HG03159 (cell line): ENCODE measurements at regions not wholly inside any gene's neighbourhood (a gene's known extent, or its start where the extent isn't known, plus 50 kb on each side); places are given as distances from the start of the nearest gene placed in this dataset.
"Not testable (repeated sequence)": the region's sequence is repeated elsewhere in the genome, so short reads cannot be mapped to it uniquely, and the experiment has no call there.

Source experiments
- ATAC-seq: cut with Tn5 transposase; IDR thresholded peaks from one replicate; pipeline ENCODE4 v1.9.1; 2021; ENCODE audit warnings: mild to moderate bottlenecking, moderate library complexity; ENCODE audit not compliant: unreplicated experiment

DNA sequence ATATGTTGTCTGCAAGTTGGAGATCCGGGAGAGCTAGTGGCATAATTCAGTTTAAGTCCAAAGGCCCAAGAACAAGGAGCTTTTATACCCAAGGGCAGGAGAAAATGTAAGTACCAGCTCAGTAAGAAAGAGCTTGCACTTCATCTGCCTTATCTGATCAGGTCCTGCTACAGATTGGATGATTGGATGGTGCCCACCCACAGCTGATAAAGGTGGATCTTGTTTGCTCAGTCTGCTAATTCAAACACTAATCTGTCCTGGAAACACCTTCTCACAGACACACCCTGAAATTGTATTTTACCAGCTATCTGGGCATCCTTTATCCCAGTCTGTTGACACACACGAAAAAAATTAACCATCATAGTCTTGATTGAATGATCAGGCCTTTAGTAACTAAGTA, 230.7 kb upstream of the SLC16A7 start:
- no peak for ATAC-seq

DNA sequence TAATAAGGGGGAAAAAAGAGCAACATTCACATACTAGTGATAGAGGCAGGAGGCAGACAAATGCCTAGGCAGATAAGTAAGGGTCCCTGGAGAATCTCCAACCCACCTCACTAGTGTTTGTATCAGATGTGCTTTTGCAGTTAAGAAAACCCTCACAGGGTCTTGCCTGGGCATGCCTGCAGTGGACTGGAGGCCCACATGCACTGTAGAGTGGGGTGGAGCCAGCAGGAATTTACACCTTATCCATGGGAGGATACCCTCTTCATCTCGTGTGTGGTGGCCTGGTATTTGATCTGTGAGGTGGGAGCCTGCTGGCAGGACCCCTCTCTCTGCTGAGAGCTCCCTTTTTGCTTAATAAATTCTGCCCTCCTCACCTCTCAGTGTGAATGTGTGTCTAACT, 238.0 kb upstream of the SLC16A7 start:
- ATAC-seq, result no peak

DNA sequence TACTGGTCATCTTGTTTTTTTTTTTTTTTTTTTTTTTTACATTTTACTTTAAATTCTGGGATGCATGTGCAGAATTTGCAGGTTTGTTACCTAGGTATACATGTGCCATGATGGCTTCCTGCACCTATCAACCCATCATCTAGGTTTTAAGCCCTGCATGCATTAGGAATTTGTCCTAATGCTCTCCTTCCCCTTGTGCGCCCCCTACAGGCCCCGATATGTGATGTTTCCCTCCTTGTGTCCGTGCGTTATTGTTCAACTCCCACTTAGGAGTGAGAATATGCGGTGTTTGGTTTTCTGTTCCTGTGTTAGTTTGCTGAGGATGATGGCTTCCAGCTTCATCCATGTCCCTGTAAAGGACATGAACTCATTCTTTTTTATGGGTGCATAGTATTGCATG, 249.6 kb upstream of the SLC16A7 start:
- not testable (repeated sequence) for ATAC-seq

DNA sequence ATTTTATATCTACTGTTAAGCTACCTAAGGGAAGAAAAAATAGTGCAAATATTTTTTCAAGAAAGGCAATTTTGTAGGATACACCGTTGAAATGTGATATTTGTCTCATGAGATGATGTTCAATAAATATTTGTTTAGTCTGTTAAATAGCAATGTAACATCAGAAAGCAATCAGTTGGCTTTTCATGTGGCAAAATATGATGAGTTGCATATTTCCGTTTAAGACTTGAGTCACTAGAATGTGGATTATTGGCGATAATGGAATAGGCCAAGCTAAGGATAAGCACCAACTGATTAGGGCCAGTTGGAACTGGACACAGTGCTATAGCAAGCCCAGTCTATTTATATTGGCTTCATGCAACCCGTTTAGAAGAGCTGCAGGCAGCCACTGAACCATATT, 250.4 kb upstream of the SLC16A7 start:
- ATAC-seq, result no peak

DNA sequence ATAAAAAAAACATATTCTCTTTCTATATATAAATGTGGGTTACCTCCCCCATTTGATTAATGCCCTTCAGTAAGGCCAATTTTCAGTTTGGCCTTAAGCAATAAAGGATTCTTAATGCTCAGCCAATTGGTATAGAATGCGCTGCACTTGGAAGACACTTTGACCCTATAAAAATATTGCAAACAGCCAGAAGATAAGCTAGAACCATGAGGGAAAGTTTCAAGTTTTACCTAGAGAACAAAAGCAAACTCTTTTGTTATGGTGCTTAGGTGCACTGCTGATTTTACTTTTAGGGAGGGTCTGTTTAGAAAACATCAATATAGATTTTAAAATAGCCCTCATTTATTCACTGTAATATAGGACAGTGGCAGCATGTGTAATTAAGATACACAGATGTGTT, 251.6 kb upstream of the SLC16A7 start:
- no peak for ATAC-seq

DNA sequence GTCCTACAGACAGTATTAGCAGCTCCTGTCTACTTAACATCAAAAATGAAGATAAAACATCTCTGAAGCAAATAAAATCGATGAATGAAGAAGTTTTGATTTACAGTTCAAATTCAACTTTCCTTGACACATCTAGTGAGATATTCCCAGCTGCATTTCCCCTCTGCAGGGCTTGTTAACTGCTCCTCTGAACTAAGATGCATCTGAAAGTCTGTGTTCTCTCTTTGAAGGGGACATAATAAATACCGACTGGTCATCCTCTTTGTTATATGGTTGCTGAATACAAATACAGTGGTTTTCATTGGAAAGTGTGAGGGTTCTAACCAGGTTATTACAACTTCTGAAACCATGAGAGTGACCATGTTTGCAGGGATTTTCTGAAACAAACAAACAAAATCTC, 266.4 kb upstream of the SLC16A7 start:
- no peak for ATAC-seq

DNA sequence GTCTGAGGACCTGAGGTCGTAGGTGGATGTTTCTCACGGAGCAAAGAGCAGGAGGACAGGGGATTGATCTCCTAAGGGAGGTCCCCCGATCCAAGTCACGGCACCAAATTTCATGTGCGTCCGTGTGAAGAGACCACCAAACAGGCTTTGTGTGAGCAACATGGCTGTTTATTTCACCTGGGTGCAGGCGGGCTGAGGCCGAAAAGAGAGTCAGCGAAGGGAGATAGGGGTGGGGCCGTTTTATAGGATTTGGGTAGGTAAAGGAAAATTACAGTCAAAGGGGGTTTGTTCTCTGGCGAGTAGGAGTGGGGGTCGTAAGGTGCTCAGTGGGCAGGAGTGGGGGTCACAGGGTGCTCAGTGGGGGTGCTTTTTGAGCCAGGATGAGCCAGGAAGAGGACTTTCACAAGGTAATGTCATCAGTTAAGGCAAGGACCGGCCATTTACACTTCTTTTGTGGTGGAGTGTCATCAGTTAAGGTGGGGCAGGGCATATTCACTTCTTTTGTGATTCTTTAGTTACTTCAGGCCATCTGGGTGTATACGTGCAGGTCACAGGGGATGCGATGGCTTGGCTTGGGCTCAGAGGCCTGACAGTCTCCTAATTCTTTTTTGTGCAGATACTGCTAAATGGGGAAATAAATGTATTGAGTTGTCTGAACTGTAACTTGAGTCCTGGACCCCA, 267.3 kb upstream of the SLC16A7 start:
- ATAC-seq, result not testable (repeated sequence)

DNA sequence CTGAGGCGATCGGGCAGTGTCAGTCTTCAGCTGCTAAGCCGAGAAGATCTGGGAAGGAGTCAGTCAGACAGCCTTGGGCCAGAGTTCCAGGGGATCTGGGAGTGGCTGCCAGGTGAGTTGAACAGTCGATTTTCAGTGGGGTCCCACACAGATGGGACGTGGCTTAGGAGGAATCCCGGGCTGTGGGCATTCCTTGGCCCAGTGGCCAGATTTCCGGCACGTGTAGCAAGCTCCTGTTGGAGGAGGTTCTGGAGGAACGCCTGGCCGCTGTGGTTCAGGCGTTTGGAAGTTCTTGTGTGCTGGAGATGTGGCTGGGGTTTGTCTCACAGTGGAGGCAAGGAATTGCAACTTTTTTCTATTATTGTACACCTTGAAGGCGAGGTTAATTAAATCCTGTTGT, 269.4 kb upstream of the SLC16A7 start:
- ATAC-seq, result not testable (repeated sequence)

DNA sequence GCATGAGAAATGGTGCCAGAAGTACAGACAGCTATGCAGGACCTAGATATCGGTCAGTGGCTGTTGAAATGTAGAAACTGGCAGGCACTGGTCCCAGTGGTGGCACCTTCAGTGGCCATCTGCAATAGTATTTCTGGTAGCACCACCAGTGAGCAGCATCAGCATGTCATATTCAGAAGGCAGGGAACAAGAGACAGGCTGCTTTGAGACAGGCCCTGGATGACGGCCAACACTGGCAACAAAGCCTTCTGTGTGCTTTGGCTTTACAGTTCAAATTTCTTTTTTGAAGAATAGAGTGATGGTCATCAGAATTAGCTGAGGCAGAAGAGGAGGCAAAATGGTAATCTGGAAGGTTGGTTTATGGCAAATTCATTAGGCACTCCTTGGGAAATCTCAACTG, 273.4 kb upstream of the SLC16A7 start:
- no peak for ATAC-seq

DNA sequence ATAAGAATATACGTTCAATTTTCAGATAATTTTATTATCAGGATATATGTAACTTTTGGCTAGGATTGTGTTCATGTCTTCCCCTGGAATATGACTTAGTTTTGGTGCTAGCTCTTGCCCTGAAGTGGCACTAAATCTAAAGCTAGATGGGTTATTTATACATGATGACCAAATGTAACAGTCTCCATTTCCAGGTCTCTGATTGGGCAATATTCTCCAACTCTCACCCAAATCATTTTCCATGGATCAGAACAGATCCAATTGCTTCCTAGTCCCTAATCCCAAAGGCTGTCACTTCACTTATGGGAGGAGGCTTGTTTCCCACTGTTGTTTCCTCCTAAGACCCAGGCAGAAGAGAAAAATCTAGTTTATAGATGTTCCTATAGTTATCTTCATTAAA, 274.6 kb upstream of the SLC16A7 start:
- ATAC-seq, result no peak

DNA sequence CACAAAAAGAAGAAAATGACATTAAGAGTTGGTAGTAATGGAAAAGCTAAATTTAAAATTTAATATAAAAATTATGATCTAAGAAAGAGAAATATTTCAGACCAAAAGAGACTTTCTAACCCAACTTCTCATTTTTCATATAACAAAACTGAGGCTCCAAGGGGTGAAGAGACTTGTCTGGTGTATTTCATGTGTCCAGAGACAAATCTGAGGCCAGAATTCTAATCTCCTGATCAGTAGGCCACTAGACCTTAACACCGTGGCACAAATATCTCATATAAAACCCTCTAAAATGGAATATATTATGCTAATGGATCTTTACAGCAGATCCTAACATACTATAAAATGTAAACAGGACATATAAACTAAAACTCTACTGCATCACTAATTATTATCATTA, 275.7 kb upstream of the SLC16A7 start:
- no peak for ATAC-seq

DNA sequence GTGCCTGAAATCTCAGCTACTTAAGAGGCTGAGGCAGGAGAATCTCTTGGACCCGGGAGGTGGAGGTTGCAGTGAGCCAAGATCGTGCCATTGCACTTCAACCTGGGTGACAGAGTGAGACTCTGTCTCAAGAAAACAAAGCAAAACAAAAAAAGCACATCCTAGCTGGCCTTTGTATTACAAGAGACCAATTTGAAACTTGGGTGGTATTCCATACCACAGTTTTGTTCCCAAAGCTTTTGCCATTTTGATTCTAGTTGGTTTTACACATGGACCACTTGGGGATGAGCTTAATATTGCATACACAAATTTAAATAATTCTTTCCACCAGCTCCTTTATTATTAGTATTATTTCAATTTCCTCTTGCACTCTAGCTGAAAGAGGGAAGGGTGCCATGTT, 276.9 kb upstream of the SLC16A7 start:
- ATAC-seq, result no peak

DNA sequence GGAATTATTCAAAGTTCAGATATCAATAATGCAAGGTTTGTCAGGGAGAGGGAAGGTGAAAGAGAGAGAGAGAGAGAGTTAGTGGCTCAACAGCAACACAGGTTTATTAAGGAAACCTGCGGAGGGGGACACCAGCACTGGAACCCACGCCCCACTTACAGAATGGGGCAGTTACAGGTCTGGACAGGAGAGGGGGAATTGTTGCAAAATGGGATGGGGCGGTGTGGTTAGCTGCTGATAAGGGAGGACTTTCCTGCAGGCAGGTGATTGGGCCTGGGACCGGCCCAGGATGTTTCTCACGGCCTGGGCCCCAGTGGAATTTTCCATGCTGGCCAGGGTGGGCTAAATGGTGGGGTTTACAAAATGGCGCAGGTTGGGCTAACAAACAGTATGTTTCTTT, 278.2 kb upstream of the SLC16A7 start:
- no peak for ATAC-seq

DNA sequence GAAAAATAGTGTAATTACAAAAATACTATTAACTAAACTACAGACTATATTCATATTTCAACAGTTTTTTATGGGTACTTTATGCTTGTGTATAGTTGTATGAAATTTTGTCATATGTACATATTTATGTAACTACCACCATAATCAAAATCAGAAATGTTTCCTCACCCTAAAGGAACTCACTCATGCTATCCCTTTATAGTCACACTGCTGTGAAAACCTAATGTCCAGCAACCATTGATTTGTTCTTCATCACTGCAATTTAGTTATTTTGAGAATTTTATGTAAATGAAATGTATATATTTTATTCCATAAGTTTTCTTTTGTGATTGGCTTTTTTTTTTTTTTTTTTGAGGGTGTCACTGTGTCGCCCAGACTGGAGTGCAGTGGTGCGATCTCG, 278.9 kb upstream of the SLC16A7 start:
- no peak for ATAC-seq

DNA sequence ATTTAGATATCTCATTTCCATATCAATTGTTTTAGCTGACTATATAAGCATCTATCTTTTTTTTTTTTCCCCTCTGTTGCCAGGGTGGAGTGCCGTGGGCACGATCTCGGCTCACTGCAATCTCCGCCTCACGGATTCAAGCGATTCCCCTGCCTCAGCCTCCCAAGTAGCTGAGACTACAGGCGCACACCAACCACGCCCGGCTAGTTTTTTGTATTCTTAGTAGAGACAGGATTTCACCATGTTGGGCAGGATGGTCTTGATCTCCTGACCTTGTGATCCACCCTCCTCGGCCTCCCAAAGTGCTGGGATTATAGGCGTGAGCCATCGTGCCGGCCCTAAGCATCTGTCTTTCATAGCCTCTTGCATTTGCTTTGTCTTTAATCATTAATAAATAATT, 279.5 kb upstream of the SLC16A7 start:
- not testable (repeated sequence) for ATAC-seq

DNA sequence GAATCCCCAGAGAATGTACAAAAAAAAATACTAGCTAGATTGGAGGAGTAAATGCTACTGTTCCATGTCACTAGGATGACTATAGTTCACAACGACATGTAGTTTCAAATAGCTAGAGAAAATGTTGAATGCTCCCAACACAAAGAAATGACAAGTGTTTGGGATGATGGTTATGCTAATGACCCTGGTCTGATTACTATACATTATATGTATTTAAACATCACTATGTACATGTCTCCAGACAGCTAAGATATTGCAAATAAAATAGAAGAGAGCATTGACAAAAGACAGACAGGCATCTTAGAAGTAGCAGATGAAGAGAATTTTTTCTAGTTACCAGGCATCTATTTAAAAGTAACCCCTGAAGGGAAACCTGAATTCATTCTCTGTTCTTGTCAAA, 281.6 kb upstream of the SLC16A7 start:
- ATAC-seq, result no peak

DNA sequence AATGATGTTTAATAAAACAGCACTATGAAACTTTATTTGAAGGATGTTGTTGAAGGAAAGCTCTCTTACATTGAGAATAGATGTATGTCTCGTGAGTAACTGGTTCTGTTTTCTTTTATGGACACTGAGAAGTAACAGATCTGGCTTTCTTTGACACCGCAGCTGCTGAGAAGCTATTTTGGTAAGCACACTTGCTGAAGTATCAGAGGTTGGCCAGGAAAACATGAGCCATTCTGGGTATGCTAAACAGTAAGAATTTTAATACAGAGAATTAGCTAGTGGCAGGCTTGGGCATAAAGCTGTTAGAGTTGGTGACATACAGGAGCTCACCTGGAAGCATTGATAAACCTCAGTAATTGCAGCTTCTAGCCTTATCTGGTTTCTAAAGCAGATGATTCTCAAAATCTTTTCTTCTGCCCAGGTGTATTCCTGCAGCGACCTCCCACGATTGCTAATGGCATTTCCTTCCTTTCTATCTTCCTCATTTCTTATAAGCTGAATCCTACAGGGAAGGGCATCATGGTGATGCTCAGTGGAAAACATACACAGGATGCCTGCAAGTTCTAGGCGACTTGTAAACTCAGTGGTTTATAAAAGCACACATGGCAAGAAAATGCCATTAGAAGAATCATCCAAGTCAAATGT, 291.6 kb upstream of the SLC16A7 start:
- no peak for ATAC-seq

DNA sequence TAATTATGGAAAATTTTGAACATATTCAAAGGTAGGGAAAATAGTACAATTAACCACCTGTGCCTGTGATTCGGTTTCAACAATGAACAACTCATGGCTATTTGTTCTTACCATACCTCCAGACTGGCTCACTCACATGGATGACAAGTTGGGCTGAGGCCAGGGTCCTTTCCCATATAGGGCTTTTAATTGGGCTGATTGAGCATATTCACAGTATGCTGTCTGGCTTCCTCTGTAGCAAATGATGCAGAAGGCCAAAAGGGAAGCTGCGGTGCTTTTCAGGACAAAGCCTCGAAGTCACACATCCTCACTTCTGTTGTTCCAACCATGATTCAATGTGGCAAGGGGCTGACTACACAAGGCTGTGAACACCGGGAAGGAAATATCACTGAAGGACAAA, 297.5 kb upstream of the SLC16A7 start:
- no peak for ATAC-seq

DNA sequence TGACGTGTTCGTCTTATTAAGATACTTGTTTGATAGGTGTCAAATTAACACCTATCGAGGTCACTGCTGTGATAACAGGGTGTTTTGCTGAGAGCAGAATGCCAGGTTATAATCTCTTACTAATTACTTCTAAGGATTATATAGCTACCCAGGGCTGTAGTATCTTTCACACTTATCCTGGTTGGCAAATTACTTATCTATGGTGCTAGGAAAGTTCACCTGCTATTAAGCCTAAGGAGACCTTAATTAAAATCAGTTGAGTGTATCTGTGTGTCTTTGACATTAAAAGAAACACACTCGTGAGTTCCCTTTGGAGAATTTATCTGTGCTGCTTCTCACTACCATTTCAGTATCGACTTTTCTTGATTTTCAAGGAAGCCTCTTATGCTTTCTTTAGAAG, 301.6 kb upstream of the SLC16A7 start:
- ATAC-seq, result no peak

DNA sequence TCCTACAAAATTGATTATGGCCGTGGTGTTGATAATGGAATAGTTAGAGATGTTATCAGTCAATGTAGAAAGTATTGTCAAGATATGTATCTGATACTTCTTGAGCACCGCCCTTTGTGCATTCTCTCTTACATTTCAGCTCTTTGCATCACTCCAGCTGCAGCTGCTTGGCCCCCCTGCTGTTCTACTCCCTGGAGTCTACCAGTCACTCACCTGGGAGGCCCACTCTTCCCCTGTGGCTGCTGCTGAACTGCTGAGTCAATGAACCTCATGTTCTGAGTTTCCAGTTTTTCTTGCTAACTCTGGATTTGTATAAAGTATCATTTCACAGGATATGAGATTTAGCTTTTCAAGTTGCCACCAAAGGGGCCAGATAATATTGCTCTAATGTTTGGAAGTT, 312.8 kb upstream of the SLC16A7 start:
- ATAC-seq, result no peak

DNA sequence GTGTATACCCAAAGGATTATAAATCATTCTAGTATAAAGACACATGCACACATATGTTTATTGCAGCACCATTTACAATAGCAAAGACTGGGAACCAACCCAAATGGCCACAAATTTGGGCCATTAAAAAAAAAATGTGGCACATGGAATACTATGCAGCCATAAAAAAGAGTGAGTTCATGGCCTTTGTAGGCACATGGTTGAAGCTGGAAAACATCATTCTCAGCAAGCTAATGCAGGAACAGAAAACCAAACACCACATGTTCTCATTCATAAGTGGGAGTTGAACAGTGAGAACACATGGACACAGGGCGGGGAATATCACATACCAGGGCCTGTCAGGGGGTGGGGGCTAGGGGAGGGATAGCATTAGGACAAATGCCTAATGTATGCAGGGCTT, 322.3 kb upstream of the SLC16A7 start:
- not testable (repeated sequence) for ATAC-seq

DNA sequence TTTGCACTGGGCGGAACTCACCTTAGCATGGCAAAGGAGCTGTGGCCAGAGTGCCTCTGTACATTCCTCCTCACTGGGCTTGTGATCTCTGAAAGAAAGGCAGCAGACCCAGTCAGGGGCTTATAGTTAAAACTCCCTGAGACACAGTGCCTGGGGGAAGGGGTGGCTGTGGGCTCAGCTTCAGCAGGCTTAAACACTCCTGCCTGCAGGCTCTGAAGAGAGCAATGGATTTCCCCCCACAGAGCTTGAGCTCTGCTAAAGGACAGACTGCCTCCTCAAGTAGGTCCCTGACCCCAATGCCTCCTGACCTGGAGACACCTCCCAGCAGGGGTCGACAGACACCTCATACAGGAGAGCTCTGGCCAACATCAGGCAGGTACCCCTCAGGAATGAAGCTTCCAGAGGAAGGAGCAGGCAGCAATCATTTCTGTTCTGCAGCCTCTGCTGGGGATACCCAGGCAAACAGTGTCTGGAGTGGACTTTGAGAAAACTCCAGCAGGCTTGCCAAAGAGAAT, 327.5 kb upstream of the SLC16A7 start:
- no peak for ATAC-seq

DNA sequence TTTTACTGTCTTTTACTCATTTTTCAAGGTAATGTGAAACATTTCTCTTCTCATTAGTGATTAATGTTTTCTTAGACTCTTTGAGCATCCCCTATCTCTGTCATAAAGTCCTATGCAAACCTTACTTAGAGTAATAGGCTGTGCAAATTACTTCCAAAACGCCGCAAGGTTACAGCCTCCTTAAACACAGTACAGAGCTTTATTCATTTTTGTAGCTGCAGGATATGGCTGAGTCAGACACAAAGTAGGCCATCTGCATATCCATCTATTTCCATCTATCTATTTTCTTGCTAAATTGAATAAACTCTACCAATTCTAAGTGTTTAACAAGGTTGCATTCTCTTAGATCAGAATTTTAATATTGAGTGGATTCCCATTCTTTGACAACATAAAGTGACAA, 335.6 kb upstream of the SLC16A7 start:
- ATAC-seq, result no peak
